Suppressor macrophage treated with lipopolysaccharide for 1 hour (primary cell): ENCODE measurements at regions not wholly inside any gene's neighbourhood (a gene's known extent, or its start where the extent isn't known, plus 50 kb on each side); places are given as distances from the start of the nearest gene placed in this dataset.
"Not testable (repeated sequence)": the region's sequence is repeated elsewhere in the genome, so short reads cannot be mapped to it uniquely, and the experiment has no call there.

ENCODE experiments used
- DNase-seq, 3 donors: peaks; one replicate each; pipeline ENCODE4 v3.0.0-alpha.2; 2020 to 2022

DNA sequence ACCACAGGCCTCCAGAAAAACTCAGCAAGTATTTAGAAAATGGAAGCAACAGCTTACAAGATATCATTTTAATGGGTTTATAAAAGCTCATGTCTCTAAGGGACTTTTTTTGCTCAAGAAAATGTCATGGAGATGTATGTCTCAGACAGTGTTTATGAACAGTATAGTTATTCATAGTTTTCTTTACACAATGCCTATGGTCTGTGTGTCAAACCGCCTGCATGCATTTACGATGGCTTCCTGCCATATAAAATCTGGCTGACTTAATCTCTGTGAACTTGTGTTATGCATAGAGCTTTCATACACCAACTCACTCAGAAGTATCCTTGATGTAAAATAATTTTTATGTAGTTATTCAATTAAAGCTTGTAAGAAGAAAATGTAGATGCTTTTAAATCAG, 1314.2 kb upstream of the LRRTM3 start:
- no peak for DNase-seq

DNA sequence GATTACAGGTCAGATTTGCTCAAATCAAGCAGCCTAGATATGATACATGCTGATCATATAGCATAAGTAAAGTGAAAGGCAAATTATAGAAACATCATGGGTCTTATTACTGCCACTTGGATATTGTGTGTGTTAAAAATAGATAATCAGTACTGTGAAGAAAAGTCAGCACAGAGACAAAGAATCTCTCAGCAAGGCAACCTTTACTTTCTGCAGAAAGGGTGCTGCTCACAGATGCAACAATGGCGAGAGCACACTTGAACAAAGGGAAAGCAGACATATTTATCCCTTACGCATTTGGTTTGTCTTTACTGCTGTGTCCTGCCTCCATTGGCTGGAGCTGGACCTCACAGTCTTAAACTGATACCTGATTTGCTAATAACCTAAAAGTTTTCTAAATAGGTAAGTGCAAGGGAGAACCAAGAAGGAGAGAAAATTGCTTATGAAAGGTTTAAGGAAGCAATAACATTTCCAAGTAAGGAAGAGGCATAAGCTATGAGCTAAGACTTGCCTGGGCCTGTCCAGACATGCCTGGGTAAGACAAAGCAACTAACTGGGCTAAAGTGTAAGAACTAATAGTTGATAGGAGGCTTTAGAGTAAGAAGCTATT, 1310.8 kb upstream of the LRRTM3 start:
- no peak for DNase-seq

DNA sequence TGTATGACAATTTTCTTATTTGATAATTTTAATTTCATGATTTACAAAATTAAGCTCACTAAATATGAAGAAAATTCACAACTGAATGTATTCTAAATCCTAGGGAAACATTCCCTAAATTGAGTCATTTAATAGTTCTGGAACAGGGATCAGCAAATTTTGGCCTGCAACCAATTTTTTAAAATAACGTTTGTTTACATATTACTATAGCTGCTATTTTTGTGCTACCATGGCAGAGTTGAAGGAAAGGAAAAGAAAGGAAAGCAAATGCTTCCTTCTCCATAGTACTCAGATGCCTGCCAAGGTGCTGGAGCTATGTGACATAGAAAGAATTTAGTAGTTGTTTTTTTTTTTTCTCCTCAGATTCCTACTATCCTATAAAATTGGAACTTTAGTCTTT, 1307.7 kb upstream of the LRRTM3 start:
- DNase-seq = no peak

DNA sequence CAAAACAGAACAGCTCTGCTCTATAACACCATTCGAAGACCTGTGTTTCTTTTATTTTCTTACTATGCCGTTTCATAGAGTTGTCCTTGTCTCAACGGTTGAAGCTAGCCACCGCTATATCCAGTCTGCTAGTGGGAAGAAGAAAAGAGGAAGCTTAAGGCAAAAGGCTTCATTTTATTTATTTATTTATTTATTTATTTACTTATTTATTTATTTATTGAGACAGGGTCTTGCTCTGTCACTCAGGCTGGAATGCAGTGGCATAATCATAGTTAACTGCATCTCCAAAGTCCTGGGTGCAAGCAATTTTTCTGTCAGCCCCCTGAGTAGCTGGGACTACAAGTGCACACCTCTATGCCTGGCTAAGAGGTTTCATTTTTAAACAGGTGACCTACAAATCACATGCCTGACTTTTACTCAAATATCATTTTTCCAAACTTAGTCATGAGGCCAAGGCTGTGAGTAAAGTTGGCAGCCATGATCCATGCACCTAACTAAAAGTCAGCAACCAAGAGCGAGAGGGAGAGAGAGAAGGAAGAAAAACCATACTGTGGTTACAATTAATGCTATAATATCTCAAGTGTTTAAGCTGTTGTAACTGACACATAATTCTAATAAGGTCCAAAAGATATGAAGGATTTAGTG, 1305.3 kb upstream of the LRRTM3 start:
- DNase-seq = no peak

DNA sequence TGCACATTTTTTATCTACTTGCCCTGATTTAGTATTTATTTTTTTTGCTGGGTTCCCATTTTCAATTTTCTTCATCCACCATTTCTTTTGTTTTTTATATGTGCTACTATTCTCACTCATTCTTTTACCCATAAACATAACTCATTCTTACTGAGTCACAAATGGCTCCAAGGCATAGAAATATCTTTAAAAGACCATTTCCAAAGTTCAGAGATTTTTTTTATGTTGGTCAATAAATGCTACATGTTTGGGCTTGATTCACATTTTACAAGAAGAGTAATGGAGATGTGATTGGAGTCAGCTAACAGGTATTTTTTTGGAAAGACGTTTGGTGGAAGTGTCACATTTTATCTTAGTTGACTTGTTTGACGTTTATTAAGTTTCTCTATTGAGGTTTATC, 1303.2 kb upstream of the LRRTM3 start:
- DNase-seq = no peak

DNA sequence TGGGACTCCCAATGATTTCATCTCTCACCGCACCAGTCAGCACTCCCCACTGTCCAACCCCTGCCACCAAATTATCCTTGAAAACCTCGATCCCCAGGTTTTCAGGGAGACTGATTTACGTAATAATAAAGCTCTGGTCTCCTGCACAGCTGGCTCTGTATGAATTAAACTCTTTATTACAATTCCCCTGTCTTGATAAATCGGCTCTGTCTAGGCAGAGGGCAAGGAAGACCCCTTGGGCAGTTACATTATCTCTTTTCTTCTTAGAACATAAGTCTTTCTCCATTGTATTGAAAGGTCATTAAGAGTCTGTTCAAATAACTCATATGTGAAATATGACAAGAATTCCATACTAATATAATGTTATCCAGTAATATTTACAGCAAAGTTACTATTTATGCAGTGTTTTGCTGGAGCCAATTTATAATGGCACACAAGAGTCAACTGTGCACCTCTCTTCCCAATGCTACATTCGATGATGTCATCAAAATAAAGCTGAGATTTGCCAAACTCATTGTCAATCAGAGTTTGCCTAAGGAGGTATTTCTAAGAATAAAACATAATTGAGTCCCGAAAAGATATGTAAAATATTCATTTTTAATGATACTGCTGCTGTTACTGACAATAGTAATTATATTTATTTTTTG, 1297.2 kb upstream of the LRRTM3 start:
- DNase-seq = no peak

DNA sequence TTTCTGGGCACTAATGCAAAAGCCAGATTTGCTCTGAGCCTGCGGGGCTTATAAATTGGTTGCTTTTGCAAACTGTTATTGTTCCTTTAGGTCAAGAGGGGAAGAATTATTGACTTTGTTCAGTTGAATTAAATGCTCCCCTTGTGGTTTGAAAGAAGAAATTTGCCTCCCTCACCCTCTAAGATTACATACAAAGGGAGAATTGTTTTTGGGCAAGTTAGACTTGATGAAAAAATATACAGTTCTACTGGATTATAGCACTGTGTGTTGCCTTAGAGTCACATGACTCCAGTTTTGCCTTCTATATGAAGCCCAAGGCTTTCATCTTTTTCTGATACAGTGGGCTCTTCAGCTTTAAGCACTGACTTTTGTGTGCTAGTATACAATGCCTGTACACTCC, 1265.8 kb upstream of the LRRTM3 start:
- DNase-seq = no peak

DNA sequence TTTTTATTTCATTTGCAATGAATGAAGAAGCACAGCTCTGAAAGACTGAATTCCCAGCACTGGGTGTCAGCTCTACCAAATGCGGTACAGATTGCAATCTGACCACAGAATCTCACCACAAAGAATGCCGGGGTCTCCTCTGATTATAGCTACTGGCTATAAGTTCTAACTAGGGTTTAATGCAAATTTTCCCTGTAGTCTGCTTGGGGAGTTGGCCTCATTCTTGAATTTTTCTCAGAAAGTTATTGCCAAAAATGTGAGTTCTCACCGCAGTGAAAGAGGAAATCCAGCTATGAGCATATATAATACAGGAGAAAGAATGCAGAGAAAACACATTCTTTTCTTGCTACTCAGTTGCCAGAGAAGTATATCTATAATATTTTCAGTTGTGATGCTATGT, 1255.7 kb upstream of the LRRTM3 start:
- DNase-seq = no peak

DNA sequence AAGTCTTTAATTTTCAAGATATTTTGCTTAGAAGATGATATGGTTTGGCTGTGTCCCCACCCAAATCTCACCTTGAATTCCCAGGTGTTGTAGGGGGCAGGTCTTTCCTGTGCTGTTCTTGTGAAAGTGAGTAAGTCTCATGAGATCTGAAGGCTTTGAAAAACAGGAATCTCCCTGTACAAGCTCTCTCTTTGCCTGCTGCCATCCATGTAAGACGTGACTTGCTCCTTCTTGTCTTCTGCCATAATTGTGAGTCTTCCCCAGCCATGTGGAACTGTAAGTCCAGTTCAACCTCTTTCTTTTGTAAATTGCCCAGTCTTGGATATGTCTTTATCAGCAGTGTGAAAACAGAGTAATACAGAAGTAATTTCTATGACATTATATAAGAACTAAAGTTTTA, 1255.2 kb upstream of the LRRTM3 start:
- DNase-seq = not testable (repeated sequence)

DNA sequence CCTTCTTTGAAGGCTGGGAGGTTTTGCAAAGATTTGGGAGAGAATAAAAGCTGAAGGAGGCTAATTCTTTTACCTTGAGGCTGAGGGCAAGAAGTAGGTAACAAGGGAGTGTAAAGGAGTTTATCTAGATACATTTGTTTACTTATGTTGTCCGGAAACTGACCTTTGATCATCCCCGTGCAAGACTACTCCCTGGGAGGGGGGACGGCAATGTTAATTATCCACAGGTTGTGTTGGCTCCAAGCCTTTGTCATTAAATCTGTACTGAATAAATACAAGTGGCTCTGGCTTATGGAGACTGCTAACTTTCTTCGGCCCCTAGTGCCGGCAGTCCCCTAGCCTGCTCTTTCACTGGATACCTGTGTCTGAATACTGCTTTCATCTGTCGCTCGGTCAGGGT, 1250.6 kb upstream of the LRRTM3 start:
- no peak for DNase-seq

DNA sequence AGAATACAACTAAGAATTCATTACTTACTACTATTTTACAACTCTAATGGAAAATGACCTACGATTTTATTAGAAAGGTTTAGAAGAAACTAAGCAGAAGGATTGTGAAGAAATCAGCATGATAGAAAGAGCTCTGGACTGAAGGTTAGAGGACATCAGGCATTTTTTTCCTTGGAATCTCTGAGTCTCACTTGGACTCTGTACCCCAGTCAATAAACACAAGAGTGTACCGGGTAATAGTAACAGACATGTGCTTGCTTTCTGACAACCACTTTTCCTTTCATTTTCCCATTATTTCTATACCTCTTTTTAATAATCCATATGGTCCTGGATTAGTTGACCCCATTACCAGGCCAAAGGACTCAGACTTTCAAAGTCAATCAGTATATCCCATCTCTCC, 1240.9 kb upstream of the LRRTM3 start:
- no peak for DNase-seq

DNA sequence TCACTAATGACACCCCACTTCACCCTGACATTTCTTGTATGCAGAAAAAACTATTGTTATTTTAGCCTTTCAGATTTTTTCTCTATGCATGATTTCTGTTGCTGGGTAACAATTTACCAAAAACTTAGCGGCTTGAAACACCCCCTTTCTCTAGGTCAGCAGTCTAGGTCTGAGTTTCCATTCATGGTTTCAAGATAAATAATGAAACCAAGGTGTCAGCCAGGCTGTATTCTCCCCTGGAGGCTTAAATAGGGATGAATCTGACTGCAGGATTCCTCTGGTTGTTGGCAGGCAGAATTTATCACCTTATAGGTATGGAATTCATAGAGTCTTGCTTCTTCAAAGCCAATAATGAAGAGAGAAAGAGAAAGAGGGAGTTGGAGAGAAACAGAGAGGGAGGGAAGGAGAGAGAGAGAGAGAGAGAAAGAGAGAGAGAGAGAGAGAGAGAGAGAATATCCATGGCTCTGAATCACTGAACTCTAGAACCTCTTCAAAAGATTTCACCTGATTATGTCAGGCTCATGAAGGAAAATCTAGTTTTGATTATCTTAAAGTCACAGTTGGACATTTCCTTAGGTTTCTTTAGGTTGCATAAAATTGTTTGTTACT, 1224.6 kb upstream of the LRRTM3 start:
- no peak for DNase-seq

DNA sequence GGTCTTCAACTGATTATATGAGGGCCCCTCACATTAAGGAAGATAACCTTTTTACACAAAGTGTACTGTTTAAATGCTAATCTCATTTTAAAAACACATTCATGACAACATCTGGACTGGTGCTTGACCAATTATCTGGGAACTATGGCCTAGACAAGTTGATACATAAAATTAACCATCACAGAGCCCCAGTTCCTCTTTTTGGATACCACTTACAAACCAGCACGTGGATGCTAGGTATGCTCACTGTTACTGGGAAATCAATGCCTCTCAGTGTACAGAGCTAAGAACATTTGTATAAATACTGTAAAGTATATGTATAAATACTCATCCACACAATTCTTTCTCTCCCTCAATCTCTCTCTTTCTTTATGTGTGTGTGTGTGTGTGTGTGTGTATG, 1217.8 kb upstream of the LRRTM3 start:
- no peak for DNase-seq

DNA sequence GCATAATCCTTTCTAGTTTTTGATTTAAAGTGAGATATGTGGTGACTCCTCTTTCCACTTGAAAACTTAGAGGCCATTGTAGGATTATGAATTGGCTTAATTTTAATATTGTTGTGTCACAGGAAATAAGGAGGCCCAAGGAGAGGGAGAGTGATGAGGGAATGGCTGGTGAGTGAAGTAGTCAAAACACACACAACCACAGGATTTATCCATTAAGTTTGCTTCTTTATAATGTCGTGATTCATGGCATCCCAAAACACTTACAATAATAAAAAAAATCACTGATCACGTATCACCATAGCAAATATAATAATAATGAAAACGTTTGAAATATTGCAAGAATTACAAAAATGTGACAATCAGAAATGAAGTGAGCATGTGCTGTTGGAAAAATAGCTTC, 1215.5 kb upstream of the LRRTM3 start:
- DNase-seq = no peak

DNA sequence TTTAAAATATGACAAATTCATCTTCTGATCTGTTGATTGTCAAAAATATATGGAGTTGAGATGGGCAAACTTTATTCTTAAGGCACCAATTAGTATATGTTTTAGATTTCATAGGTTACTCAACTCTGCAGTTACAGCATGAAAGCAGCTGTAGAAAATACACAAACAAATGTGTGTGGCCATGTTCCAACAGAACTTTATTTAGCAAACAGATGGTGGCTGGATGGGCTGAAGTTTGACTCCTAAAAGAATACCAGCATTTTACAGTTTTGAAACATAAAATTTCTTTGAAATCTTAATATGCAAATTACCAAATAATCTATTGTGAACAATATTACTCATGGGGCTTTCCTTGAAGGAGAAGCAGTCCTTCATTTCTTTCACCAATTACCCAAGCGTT, 1206.0 kb upstream of the LRRTM3 start:
- no peak for DNase-seq

DNA sequence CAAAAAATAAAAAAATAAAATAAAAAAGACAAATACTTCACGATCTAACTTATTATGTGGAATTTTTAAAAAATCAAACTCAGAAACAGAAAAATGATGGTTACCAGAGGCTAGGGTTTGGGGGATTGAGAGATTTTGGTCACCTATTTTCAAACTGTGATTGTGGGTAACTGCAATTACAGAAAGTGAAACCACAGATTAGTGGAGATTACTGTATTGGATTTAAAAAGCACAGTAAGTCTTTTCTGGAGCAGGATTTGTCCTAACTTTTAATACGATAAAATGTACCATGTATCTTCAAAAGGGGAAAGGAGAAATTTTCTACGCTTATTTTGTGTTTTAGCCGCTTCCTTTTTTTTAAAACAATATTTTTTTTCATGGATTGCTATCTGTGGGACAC, 1204.9 kb upstream of the LRRTM3 start:
- DNase-seq = no peak

DNA sequence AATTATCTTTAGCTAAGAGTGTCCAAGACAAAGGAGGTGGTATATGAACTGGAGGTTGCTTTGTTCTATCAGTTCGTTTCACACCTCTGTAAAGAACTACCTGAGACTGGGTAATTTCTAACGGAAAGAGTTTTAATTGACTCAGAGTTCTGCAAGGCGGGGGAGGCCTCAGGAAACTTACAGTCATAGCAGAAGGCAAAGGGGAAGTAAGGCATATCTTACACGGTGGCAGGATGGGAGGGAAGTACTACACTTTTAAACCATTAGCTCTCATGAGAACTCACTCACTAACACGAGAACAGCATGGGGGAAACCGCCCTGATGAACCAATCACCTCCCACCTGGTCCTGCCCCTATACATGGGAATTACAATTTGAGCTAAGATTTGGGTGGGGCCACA, 1202.3 kb upstream of the LRRTM3 start:
- DNase-seq = no peak

DNA sequence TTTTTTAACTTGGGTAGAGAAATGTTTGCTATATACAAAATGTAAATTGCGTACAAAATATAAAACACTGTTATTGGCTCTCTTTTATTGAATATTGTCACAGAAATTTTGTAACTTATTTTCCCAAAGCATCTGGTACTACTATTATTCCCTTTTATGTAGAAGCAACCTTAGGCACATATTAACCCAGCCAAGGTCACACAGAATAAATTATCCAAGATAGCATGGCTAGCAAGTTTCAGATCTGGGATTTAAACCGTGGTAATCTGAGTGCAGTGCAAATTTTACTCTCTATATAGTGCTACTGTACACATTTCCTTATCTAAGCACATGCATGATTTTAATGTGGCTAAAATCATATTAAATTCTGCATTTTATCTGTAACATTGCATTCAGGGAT, 1190.5 kb upstream of the LRRTM3 start:
- no peak for DNase-seq

DNA sequence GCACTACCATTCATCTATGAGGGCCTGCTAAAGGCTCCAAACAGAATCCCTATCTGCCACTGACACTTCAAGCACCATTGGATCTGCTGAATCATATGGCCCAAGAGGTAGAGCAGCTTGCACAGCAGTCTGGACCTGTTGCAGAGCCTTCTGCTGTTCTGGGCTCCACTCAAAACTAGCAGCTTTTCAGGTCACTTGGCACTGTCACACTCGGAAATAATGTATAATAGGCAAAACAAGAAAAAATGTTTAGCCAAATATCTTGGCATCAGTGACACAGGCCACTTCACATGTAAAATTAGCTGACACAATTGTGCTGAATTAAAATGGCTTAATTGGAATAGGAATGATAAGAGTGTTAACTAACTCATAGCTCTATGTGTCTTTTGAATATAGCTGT, 1182.9 kb upstream of the LRRTM3 start:
- DNase-seq = no peak

DNA sequence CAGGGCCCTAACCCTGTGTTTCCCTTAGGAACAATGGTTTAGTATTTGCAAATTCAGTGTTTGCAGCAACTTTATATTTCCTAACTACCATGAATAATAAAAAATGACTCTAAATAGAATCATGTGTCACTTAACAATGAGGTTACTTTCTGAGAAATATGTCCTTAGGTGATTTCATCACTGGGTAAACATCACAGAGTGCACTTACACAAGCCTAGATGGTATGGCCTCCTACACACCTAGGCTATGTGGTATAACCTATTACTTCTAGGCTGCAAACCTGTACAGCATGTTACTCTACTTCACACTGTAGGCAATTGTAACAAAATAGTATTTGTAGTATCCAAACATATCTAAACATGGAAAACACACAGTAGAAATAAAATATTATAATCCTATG, 1174.6 kb upstream of the LRRTM3 start:
- no peak for DNase-seq

DNA sequence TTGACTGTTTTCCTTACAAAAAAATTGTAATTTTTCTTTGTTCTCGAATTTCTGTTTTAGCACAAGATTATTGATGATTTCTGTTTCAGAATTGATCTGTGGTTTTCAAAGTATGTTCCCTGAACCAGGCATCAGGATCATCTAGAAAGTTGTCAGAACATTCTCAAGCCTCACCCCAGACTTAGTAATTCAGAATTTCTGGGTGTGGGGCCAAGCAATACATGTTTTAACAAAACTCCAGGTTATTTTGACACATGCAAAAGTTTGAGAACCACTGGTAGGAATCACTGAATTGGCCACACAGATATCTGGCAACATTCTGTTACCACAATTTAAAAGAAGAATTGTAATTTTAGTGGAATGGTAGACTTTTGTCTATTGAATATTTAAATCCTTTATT, 1173.9 kb upstream of the LRRTM3 start:
- no peak for DNase-seq

DNA sequence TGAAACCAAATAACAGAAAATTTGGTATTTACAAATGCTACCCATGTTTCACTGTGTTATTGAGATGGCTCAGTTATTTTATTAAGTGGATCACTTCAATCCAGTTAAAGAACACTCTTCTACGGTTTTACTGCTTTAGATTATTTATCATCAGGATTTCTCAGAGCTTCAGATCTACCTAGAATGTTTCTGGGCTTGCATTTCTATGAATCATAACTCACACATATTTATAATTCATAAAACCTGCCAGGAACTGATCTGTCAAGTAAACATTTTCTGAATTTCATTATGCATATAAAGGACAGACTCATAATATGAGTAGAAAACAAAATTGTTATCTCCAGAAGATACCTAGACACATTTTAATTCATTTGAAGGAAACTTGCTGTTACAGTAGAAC, 1172.3 kb upstream of the LRRTM3 start:
- DNase-seq = no peak

DNA sequence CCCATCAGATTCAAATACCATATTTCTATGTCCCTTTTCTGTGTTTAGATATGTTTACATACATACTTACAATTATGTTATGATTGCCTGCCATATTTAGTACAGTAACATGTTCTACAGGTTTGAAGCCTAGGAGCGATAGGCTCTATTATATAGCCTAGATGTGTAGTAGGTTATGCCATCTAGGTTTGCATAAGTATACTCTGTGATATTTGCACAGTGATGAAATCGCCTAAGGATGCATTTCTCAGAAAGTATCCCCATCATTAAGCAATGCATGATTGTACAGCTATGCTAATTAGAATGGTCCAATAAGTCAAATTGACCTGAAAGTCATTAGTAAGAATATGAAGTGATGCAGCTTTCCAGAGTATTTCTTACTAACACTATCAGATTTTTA, 1171.7 kb upstream of the LRRTM3 start:
- no peak for DNase-seq

DNA sequence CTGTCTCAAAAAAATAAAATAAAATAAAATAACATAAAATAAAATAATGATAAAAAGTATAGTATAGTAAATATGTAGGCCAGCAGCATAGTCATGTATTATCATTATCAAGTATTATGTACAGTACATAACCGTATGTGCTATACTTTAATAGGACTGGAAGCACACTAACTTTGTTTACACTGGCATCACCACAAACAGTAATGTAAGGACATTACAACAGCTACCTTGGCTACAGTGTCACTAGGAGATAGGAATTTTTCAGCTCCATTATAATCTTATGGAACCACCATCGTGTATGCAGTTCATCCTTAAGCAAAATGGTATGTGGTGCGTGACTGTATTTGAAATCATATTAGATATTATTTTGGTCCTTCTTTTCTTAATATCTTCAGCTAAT, 1163.5 kb upstream of the LRRTM3 start:
- no peak for DNase-seq
